ENCODE measurements at regions not wholly inside any gene's neighbourhood (a gene's known extent, or its start where the extent isn't known, plus 50 kb on each side); places are given as distances from the start of the nearest gene placed in this dataset.

GRCh38 chr12:127108360-127109215 lies 1158.4 kb upstream of the TMEM132C start:
- no peak overlapping the region for H3K27ac ChIP-seq (ENCODE audit: low read depth in 2 of 2, low read length in 2 of 2)
- no peaks in the 10 kb centered on the region for H3K36me3 ChIP-seq (ENCODE audit: control insufficient read depth in 2 of 3, insufficient read depth in 3 of 3, low read length in 3 of 3)
- DNase-seq = peak in 4 of 5 donors; percentile 35 to 59 (median 52)
- H3K9ac ChIP-seq (ENCODE audit: low read length in 3 of 3) = no peak overlapping the region
- no peaks in the 10 kb centered on the region for H3K27me3 ChIP-seq (ENCODE audit: control insufficient read depth, insufficient read depth, low read length)
- no peak overlapping the region for H3K4me3 ChIP-seq (ENCODE audit: low read length in 3 of 3)
- H3K4me1 ChIP-seq (ENCODE audit: control insufficient read depth in 2 of 3, insufficient read depth in 2 of 3, low read depth in 1 of 3, low read length in 3 of 3) = no peaks in the 10 kb centered on the region
- peak; percentile 13 for FAIRE-seq
- TF ChIP-seq CTCF (IDR thresholded peaks at IDR 0.05; ENCODE audit: borderline replicate concordance, extremely low read depth, insufficient read depth) = peak; percentile 62
- no peaks in the 10 kb centered on the region for H3K9me3 ChIP-seq (ENCODE audit: control insufficient read depth in 2 of 3, insufficient read depth in 1 of 3, low read length in 3 of 3)
- intact Hi-C loops (cut with DNase I) = no loop called here

GRCh38 chr12:127113945-127114344 lies 1153.0 kb upstream of the TMEM132C start:
- DNase-seq (no peak), FAIRE-seq (no peak)
- H3K27me3 ChIP-seq (ENCODE audit: control insufficient read depth, insufficient read depth, low read length) = no peaks in the 10 kb centered on the region
- no peak for TF ChIP-seq CTCF (IDR thresholded peaks at IDR 0.05; ENCODE audit: borderline replicate concordance, extremely low read depth, insufficient read depth)
- H3K4me3 ChIP-seq (ENCODE audit: low read length in 3 of 3) = no peak overlapping the region
- no peaks in the 10 kb centered on the region for H3K9me3 ChIP-seq (ENCODE audit: control insufficient read depth in 2 of 3, insufficient read depth in 1 of 3, low read length in 3 of 3)
- H3K36me3 ChIP-seq (ENCODE audit: control insufficient read depth in 2 of 3, insufficient read depth in 3 of 3, low read length in 3 of 3) = no peaks in the 10 kb centered on the region
- no peak overlapping the region for H3K27ac ChIP-seq (ENCODE audit: low read depth in 2 of 2, low read length in 2 of 2)
- H3K9ac ChIP-seq (ENCODE audit: low read length in 3 of 3) = no peak overlapping the region
- no peaks in the 10 kb centered on the region for H3K4me1 ChIP-seq (ENCODE audit: control insufficient read depth in 2 of 3, insufficient read depth in 2 of 3, low read depth in 1 of 3, low read length in 3 of 3)
- intact Hi-C loops (cut with DNase I) = no loop called here

GRCh38 chr12:127115468-127116035 lies 1151.4 kb upstream of the TMEM132C start:
- intact Hi-C loops (cut with DNase I) = no loop called here

More at GRCh38 chr12:127115468-127116035, 1151.4 kb upstream of the TMEM132C start:
- no peaks in the 10 kb centered on the region for H3K9me3 ChIP-seq (ENCODE audit: control insufficient read depth in 2 of 3, insufficient read depth in 1 of 3, low read length in 3 of 3)
- H3K27ac ChIP-seq (ENCODE audit: low read depth in 2 of 2, low read length in 2 of 2) = no peak overlapping the region
- no peaks in the 10 kb centered on the region for H3K27me3 ChIP-seq (ENCODE audit: control insufficient read depth, insufficient read depth, low read length)
- FAIRE-seq = no peak
- H3K36me3 ChIP-seq (ENCODE audit: control insufficient read depth in 2 of 3, insufficient read depth in 3 of 3, low read length in 3 of 3) = no peaks in the 10 kb centered on the region
- H3K9ac ChIP-seq (ENCODE audit: low read length in 3 of 3) = no peak overlapping the region
- H3K4me1 ChIP-seq (ENCODE audit: control insufficient read depth in 2 of 3, insufficient read depth in 2 of 3, low read depth in 1 of 3, low read length in 3 of 3) = no peaks in the 10 kb centered on the region
- H3K4me3 ChIP-seq (ENCODE audit: low read length in 3 of 3) = no peak overlapping the region
- TF ChIP-seq CTCF (IDR thresholded peaks at IDR 0.05; ENCODE audit: borderline replicate concordance, extremely low read depth, insufficient read depth) = no peak
- DNase-seq = no peak
